Vagina (tissue), 2 donors: ENCODE measurements at regions not wholly inside any gene's neighbourhood (a gene's known extent, or its start where the extent isn't known, plus 50 kb on each side); places are given as distances from the start of the nearest gene placed in this dataset.

Source experiments
- DNase-seq, 2 donors: peaks; one replicate each; pipeline ENCODE4 v3.0.0-alpha.2; 2017; ENCODE audit errors: extremely low spot score in 2 of 2
- H3K27ac ChIP-seq: fragments of 200-600 bp; sonication (generic); one replicate; pipeline ENCODE4 v1.5.1; 2019
- H3K27me3 ChIP-seq: fragments of 200-600 bp; sonication (generic); one replicate; pipeline ENCODE4 v1.5.1; 2019
- H3K36me3 ChIP-seq, 2 donors: fragments of 200-600 bp; sonication (generic); one replicate each; pipeline ENCODE4 v1.5.1; 2017 to 2019
- H3K4me1 ChIP-seq: fragments of 200-600 bp; sonication (generic); one replicate; pipeline ENCODE4 v1.5.1; 2019
- H3K4me3 ChIP-seq, 2 donors: fragments of 200-600 bp; sonication (generic); 1 replicate in 1 of 2; 2 replicates in 1 of 2; pipeline ENCODE4 v1.5.1; 2016 to 2019
- H3K9me3 ChIP-seq: fragments of 200-600 bp; sonication (generic); one replicate; pipeline ENCODE4 v1.5.1; 2019
- POLR2A ChIP-seq, 2 donors: fragments of 450-650 bp; IDR thresholded peaks; one replicate each; pipeline ENCODE4 v1.6.1; 2017; ENCODE audit warnings: antibody characterized with exemption in 2 of 2, mild to moderate bottlenecking in 2 of 2, moderate library complexity in 2 of 2
- POLR2AphosphoS5 ChIP-seq, 2 donors: sonication (generic); formaldehyde crosslinking; IDR thresholded peaks; one replicate each; pipeline ENCODE4 v1.9.0; 2017; ENCODE audit warnings: antibody characterized with exemption in 2 of 2, mild to moderate bottlenecking in 2 of 2, low read depth in 1 of 2; ENCODE audit not compliant: insufficient read depth in 1 of 2
- intact Hi-C: fragments of 100-400 bp; cut with DNase I; formaldehyde crosslinking; loops from one replicate; pipeline ENCODE4 v1.15.1; 2023
- TF ChIP-seq, protein P1 (sequence below), 3 experiments: fragments of 450-650 bp in 2 of 3; fragments of 200-600 bp in 1 of 3; sonication (generic) in 1 of 3; IDR thresholded peaks; one replicate each; pipeline ENCODE4 v1.5.1; 2017 to 2019; ENCODE audit warnings: antibody characterized with exemption in 3 of 3, mild to moderate bottlenecking in 2 of 3, moderate library complexity in 2 of 3

DNA sequence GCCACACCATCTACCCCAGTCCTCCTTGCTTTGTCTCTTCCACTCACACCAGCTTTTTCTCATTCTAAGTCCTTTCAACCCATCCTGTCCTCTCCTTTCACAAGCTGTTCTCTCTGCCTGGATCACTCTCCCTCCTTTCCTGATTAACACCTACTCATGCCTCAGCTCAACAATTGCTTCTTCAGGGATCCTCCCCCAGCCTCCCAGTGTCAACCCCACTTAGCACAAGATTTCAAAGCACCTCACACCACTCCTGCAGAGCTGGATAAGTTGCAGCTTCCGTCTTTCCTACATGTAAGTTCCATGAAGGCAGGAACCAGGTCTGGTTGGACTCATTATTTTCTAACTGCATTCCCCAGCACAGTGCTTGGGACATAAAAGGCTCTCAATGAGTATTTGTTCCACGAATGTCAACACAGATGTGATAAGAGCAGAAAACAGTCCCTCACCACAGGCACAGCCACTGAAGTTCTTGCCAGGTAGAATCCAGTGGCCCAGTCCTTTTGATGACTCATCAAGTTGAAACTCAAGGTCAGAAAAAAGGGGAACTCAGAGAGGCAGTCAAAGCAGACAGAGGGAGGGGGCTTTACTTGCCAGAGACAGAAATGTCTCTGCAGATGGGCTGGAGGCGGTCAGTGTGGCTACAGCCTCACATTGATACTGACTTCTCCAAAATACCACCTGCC is 193.4 kb upstream of the PRDM1 start:
- Histone ChIP-seq H3K27ac (no peak overlapping the region), H3K27me3 (no peaks in the 10 kb centered on the region), H3K4me3 (no peak overlapping the region), H3K9me3 (no peaks in the 10 kb centered on the region), H3K4me1 (no peaks in the 10 kb centered on the region), H3K36me3 (no peaks in the 10 kb centered on the region)
- no peak for DNase-seq
- no peak for TF ChIP-seq POLR2AphosphoS5 (IDR thresholded peaks at IDR 0.05; ENCODE audit: insufficient read depth in 1 of 2, low read depth in 1 of 2)
- TF ChIP-seq, protein P1, sequence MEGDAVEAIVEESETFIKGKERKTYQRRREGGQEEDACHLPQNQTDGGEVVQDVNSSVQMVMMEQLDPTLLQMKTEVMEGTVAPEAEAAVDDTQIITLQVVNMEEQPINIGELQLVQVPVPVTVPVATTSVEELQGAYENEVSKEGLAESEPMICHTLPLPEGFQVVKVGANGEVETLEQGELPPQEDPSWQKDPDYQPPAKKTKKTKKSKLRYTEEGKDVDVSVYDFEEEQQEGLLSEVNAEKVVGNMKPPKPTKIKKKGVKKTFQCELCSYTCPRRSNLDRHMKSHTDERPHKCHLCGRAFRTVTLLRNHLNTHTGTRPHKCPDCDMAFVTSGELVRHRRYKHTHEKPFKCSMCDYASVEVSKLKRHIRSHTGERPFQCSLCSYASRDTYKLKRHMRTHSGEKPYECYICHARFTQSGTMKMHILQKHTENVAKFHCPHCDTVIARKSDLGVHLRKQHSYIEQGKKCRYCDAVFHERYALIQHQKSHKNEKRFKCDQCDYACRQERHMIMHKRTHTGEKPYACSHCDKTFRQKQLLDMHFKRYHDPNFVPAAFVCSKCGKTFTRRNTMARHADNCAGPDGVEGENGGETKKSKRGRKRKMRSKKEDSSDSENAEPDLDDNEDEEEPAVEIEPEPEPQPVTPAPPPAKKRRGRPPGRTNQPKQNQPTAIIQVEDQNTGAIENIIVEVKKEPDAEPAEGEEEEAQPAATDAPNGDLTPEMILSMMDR (IDR thresholded peaks at IDR 0.05): no peak
- no peak for TF ChIP-seq POLR2A (IDR thresholded peaks at IDR 0.05)
- intact Hi-C loops: no loop called here

DNA sequence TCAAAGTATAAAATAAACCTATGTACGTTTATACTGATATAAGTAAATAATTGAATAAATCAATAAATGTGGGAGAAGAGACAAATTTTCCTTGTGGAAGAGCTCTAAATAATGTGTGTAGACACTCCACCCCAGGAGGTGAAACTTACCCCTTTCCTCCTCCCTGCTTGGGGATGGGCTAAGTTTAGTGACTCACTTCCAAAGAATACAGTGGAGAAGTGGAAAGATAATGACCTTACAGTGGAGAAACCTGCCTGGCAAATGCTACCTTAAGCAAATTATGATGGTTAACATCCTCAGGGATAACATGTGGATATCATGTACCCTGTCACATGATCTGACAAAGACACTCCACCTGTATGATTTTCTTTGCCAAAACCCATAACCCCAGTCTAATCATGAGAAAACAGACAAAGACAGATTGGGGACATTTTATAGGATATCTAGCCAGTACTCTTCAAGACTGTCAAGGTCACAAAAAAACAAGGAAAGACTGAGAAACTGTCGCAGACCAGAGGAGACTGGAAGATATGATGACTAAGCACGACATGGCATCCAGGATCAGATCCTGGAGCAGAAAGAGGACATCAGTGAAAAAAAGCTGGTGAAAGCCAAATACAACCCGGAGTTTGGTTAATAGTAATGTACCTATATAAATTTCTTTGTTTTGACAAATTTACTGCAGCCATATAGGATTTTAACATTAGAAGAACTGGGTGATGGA is 195.5 kb upstream of the PRDM1 start:
- TF ChIP-seq POLR2A (IDR thresholded peaks at IDR 0.05) (no peak), POLR2AphosphoS5 (IDR thresholded peaks at IDR 0.05; ENCODE audit: insufficient read depth in 1 of 2, low read depth in 1 of 2) (no peak)
- TF ChIP-seq, protein P1 (IDR thresholded peaks at IDR 0.05): no peak
- no peak for DNase-seq
- no peaks in the 10 kb centered on the region for H3K27me3 ChIP-seq
- H3K4me1 ChIP-seq: no peaks in the 10 kb centered on the region
- H3K4me3 ChIP-seq: no peak overlapping the region
- no peaks in the 10 kb centered on the region for H3K9me3 ChIP-seq
- no peak overlapping the region for H3K27ac ChIP-seq
- intact Hi-C loops: no loop called here
- no peaks in the 10 kb centered on the region for H3K36me3 ChIP-seq

DNA sequence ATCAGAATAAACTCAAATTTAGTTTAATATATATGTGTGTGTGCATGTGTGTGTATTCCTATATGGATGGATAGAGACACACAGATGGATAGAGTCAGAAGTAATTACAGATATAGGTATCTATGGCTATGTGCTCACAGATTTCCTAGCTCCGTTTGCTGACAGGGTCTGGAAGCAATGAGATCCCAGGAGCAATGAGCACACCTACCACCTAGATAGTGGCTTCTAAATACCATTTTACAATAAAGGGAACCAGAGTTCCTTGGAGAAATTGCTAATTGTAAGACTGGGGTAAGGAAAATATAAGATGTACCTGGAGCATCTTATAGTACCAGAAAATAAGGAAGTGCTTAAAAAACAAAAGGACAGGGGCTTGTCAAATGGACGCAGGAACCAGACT is 196.2 kb upstream of the PRDM1 start:
- no peak overlapping the region for H3K27ac ChIP-seq
- TF ChIP-seq, protein P1 (IDR thresholded peaks at IDR 0.05): no peak
- TF ChIP-seq POLR2AphosphoS5 (IDR thresholded peaks at IDR 0.05; ENCODE audit: insufficient read depth in 1 of 2, low read depth in 1 of 2): no peak
- TF ChIP-seq POLR2A (IDR thresholded peaks at IDR 0.05): no peak

DNA sequence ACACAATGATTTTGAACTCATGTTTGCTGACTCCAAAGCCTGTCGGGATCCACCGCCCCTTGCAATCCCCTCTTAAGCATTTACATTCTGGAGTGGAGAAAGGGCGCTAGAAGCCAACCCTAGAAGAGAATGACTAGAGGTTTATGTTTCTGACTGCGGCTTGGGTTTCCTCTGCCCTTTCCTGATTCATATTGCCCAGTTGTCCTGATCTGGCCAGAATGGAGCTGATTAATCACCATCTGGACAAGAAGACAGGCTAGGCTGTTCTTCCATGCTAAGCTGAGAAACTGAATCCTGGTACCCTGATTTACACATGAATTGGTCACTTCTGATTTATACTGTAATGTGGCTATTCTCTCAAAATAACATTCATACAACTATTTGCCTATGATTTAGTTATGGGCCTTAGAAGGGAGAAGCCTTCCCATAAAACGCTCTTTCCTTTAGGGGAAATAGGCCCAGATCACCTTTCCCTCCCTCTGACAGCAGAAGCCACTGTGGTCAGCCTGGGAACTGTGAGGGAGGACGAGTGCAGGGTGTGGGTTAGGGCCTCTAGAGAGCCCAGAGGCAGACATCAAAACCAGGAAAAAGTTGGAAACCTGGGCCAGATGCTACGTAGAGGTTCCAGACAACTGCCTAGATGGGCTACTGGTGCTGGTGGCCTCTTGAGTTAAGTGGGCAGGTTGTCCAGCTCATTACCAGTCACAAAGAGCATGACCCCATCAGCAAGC is 199.2 kb upstream of the PRDM1 start:
- Histone ChIP-seq H3K36me3 (no peaks in the 10 kb centered on the region), H3K9me3 (no peaks in the 10 kb centered on the region), H3K27me3 (no peaks in the 10 kb centered on the region), H3K4me1 (no peaks in the 10 kb centered on the region), H3K27ac (peak overlapping the region; percentile 22), H3K4me3 (no peak overlapping the region)
- DNase-seq: no peak
- intact Hi-C loops: no loop called here
- TF ChIP-seq, protein P1 (IDR thresholded peaks at IDR 0.05): no peak

More for the DNA sequence above, 196.2 kb upstream of the PRDM1 start:
- no peaks in the 10 kb centered on the region for H3K27me3 ChIP-seq
- no peaks in the 10 kb centered on the region for H3K4me1 ChIP-seq
- no peak for DNase-seq
- intact Hi-C loops: no loop called here
- H3K9me3 ChIP-seq: no peaks in the 10 kb centered on the region
- no peak overlapping the region for H3K4me3 ChIP-seq
- no peaks in the 10 kb centered on the region for H3K36me3 ChIP-seq
